Ishikawa (cell line): ENCODE measurements at regions not wholly inside any gene's neighbourhood (a gene's known extent, or its start where the extent isn't known, plus 50 kb on each side); places are given as distances from the start of the nearest gene placed in this dataset.

Source experiments
- CEBPB ChIP-seq: IDR thresholded peaks from 2 replicates; pipeline ENCODE4 v1.6.1; 2012
- FOXM1 ChIP-seq: IDR thresholded peaks from 2 replicates; pipeline ENCODE4 v1.6.1; 2012; ENCODE audit warnings: low read depth, borderline replicate concordance
- NFIC ChIP-seq: IDR thresholded peaks from 2 replicates; pipeline ENCODE4 v1.6.1; 2012
- YY1 ChIP-seq: IDR thresholded peaks from 2 replicates; pipeline ENCODE4 v1.6.1; 2012; ENCODE audit warnings: low read depth
- TF ChIP-seq, protein P1 (sequence below): IDR thresholded peaks from 2 replicates; pipeline ENCODE4 v1.6.1; 2012; ENCODE audit warnings: low read depth, mild to moderate bottlenecking

- TF ChIP-seq, protein P1, sequence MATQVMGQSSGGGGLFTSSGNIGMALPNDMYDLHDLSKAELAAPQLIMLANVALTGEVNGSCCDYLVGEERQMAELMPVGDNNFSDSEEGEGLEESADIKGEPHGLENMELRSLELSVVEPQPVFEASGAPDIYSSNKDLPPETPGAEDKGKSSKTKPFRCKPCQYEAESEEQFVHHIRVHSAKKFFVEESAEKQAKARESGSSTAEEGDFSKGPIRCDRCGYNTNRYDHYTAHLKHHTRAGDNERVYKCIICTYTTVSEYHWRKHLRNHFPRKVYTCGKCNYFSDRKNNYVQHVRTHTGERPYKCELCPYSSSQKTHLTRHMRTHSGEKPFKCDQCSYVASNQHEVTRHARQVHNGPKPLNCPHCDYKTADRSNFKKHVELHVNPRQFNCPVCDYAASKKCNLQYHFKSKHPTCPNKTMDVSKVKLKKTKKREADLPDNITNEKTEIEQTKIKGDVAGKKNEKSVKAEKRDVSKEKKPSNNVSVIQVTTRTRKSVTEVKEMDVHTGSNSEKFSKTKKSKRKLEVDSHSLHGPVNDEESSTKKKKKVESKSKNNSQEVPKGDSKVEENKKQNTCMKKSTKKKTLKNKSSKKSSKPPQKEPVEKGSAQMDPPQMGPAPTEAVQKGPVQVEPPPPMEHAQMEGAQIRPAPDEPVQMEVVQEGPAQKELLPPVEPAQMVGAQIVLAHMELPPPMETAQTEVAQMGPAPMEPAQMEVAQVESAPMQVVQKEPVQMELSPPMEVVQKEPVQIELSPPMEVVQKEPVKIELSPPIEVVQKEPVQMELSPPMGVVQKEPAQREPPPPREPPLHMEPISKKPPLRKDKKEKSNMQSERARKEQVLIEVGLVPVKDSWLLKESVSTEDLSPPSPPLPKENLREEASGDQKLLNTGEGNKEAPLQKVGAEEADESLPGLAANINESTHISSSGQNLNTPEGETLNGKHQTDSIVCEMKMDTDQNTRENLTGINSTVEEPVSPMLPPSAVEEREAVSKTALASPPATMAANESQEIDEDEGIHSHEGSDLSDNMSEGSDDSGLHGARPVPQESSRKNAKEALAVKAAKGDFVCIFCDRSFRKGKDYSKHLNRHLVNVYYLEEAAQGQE = no peak
- no peak for TF ChIP-seq CEBPB
- TF ChIP-seq YY1 = no peak
- TF ChIP-seq FOXM1 = no peak
- TF ChIP-seq NFIC = no peak
Measured at GRCh38 chr20:50292079-50292590, 101.5 kb downstream of the CEBPB start.
